Neural crest cell (in vitro differentiated cells): ENCODE measurements at regions not wholly inside any gene's neighbourhood (a gene's known extent, or its start where the extent isn't known, plus 50 kb on each side); places are given as distances from the start of the nearest gene placed in this dataset.

Source experiments
- DNase-seq: peaks from one replicate; pipeline ENCODE4 v3.0.0; 2021; ENCODE audit warnings: low read depth, mixed read lengths, low spot score
- H3K27ac Mint-ChIP-seq: one replicate; pipeline ENCODE4 v1.8.0; 2021; ENCODE audit warnings: mild to moderate bottlenecking, mixed read lengths; ENCODE audit not compliant: unreplicated experiment
- H3K27me3 Mint-ChIP-seq: 2 replicates; pipeline ENCODE4 v1.8.0; 2021; ENCODE audit warnings: low read depth, mild to moderate bottlenecking, mixed read lengths
- H3K36me3 Mint-ChIP-seq: 2 replicates; pipeline ENCODE4 v1.8.0; 2021; ENCODE audit warnings: low read depth, mild to moderate bottlenecking, mixed read lengths
- H3K4me1 Mint-ChIP-seq: 2 replicates; pipeline ENCODE4 v1.8.0; 2021; ENCODE audit warnings: mixed read lengths
- H3K4me3 Mint-ChIP-seq: one replicate; pipeline ENCODE4 v1.8.0; 2021; ENCODE audit warnings: mild to moderate bottlenecking, mixed read lengths
- H3K9me3 Mint-ChIP-seq: 2 replicates; pipeline ENCODE4 v1.8.0; 2021; ENCODE audit warnings: mixed read lengths
- TF ChIP-seq, protein P1 (sequence below): fragments of 200-600 bp; sonication (generic); conservative IDR thresholded peaks from 2 replicates; pipeline ENCODE4 v1.5.0; 2021; ENCODE audit warnings: antibody characterized with exemption, mild to moderate bottlenecking

DNA sequence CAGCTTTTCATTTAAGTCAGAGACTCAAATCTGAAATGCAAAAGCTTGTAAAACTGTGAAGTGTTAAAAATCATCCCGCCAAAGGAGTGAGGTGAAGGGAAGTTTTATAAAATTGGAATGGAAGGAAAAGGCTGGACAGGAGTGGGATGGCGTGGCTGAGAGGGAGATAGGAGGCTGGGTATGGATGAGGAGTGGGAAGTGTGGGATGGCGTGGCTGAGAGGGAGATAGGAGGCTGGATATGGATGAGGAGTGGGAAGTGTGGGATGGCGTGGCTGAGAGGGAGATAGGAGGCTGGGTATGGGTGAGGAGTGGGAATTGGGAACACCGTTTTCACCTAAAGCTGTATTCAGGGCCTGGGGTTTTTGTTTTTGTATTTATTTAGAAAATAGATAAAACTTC, 59.4 kb upstream of the NKX2-2 start:
- no peak for DNase-seq
- no peaks in the 10 kb centered on the region for H3K36me3 Mint-ChIP-seq
- no peaks in the 10 kb centered on the region for H3K9me3 Mint-ChIP-seq
- TF ChIP-seq, protein P1, sequence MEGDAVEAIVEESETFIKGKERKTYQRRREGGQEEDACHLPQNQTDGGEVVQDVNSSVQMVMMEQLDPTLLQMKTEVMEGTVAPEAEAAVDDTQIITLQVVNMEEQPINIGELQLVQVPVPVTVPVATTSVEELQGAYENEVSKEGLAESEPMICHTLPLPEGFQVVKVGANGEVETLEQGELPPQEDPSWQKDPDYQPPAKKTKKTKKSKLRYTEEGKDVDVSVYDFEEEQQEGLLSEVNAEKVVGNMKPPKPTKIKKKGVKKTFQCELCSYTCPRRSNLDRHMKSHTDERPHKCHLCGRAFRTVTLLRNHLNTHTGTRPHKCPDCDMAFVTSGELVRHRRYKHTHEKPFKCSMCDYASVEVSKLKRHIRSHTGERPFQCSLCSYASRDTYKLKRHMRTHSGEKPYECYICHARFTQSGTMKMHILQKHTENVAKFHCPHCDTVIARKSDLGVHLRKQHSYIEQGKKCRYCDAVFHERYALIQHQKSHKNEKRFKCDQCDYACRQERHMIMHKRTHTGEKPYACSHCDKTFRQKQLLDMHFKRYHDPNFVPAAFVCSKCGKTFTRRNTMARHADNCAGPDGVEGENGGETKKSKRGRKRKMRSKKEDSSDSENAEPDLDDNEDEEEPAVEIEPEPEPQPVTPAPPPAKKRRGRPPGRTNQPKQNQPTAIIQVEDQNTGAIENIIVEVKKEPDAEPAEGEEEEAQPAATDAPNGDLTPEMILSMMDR, result no peak
- peaks cover 85% of the 10 kb centered on the region for H3K27me3 Mint-ChIP-seq
- no peak overlapping the region for H3K27ac Mint-ChIP-seq
- no peaks in the 10 kb centered on the region for H3K4me1 Mint-ChIP-seq
- H3K4me3 Mint-ChIP-seq, result no peak overlapping the region

DNA sequence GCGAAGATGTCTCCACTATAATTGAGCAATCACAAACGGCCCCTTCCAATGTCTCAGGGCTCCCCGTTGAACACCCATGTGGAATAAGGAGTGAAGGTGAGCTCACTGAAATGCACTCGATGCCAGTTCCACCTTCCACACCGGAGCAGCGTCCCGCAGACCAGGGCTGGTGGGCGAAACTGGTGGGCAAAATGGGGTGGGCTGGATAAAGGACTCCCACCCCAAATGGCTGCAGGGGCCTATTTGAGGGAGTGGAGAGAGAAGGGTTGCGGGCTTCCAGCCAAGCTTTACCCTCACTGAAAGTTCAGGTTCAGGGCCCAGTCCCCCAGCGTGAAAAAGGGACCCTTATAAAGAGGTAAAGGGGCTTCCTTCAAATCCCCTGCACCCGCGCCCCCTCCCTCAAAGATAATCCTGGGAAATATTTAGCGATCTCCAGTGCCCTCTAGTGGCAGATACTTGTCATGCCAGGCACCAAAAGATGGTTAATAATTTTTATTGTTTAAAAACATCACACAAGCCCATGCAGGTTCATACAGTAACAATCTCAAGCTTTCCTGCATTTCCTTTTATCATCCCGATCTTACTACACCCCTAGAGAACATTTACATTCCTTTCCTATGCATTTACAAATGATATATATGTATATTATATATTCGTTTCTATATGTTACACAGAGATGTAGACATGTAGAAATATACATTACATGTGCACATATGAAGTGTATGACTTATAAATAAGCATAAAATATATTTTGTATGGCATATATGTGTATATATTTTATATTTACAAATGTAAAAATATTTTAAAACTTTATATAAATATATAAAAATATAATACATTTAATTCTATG, 58.2 kb upstream of the NKX2-2 start:
- peaks cover 81% of the 10 kb centered on the region for H3K27me3 Mint-ChIP-seq
- DNase-seq, result no peak
- TF ChIP-seq, protein P1, result peak; percentile 97
- no peak overlapping the region for H3K4me3 Mint-ChIP-seq
- H3K27ac Mint-ChIP-seq, result no peak overlapping the region
- H3K36me3 Mint-ChIP-seq, result no peaks in the 10 kb centered on the region
- no peaks in the 10 kb centered on the region for H3K4me1 Mint-ChIP-seq
- no peaks in the 10 kb centered on the region for H3K9me3 Mint-ChIP-seq

DNA sequence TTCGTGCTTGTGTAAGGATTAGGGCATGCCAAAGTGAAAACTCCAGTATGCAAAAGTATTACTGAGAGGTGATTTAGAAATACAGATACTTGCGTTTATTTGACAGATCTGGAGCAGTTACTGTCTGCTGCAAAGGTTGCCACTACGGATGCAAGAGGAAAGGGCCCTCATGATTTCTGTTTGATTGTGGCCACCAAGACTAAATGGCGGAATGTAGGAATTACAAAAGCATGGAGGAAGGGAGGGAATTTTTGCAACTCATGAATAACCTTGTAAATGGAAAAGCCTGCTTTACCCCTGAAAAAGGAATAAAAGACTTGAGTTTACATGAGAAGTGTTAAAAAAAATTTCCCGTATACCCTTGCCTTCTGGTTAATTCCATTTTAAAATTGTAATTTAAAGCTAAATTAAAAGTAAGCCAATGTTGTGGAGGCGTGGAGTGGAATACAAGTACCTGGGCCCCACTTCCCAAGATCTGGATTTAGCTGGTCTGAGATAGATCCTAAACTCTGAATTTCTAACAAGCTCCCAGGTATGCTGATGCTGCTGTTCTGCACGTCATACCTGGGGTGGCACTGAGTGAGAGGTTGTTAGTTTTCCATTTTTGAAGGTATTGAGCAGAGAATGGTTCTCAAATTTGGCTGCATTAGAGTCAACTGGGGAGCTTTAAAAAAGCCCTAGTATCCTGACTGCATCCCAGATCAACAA, 56.6 kb upstream of the NKX2-2 start:
- H3K4me3 Mint-ChIP-seq, result no peak overlapping the region
- H3K4me1 Mint-ChIP-seq, result no peaks in the 10 kb centered on the region
- H3K36me3 Mint-ChIP-seq, result no peaks in the 10 kb centered on the region
- no peaks in the 10 kb centered on the region for H3K9me3 Mint-ChIP-seq
- no peak overlapping the region for H3K27ac Mint-ChIP-seq
- H3K27me3 Mint-ChIP-seq, result peaks cover 77% of the 10 kb centered on the region
- no peak for DNase-seq
- TF ChIP-seq, protein P1, result no peak

DNA sequence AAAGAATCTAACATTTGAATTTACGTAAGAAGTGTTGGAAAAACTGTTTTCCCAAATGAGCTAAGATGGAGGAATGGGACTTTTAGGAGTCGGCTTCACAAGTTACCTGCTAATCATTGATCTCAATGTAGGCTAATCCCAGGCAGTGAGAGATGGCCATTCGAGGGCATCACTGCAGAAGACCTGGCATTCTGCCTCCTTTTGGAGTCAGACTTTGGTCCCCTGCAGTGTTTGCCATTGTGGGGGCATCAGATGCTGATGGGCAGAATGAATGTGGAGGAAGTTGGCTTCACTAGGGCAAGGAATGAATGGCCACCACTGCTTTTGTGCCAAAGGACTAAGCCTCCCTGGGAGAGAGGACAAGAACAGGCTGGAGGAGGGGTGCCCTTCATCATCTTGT, 55.7 kb upstream of the NKX2-2 start:
- Mint-ChIP-seq H3K4me1 (no peaks in the 10 kb centered on the region), H3K4me3 (no peak overlapping the region), H3K27ac (no peak overlapping the region), H3K27me3 (peaks cover 77% of the 10 kb centered on the region), H3K36me3 (no peaks in the 10 kb centered on the region), H3K9me3 (no peaks in the 10 kb centered on the region)
- TF ChIP-seq, protein P1, result no peak
- no peak for DNase-seq

DNA sequence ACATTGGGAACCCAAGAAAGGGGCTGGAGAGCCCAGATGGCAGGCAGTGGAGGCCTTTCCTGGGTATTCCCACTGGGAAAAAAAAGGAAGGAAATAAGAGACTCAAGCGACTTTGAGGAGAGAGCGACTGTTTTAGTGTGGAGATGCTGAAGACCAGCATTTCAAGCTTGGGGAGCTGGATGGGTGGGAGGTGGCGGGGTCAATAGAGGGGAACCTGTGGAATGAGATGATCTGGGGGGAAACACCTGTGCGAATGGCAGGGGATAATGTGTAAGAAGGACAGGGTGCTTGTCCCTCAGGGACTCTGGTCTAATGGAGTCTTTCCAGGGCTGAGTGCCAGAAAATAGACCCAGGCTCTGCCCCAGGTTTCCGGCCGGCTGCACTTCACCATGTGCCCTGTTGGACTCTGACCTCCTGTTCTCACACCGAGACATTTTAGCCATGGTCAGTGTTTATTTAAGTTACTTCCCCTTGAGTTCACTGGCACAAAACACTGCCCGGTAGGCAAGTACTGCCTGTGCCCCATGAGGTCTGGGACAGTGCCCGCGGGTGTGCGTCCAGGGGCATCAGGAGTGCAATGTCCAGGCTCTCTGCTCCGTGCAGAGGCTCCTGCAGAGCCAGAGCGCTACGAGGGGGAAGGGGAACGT, 50.4 kb upstream of the NKX2-2 start:
- no peaks in the 10 kb centered on the region for H3K9me3 Mint-ChIP-seq
- DNase-seq, result no peak
- H3K4me1 Mint-ChIP-seq, result no peaks in the 10 kb centered on the region
- H3K4me3 Mint-ChIP-seq, result no peak overlapping the region
- H3K27ac Mint-ChIP-seq, result no peak overlapping the region
- TF ChIP-seq, protein P1, result no peak
- H3K27me3 Mint-ChIP-seq, result peaks cover 80% of the 10 kb centered on the region
- H3K36me3 Mint-ChIP-seq, result no peaks in the 10 kb centered on the region
